HepG2 (cell line): ENCODE measurements at regions not wholly inside any gene's neighbourhood (a gene's known extent, or its start where the extent isn't known, plus 50 kb on each side); places are given as distances from the start of the nearest gene placed in this dataset.
A peak's percentile ranks its signal among the peaks of the same experiment; 100 is the strongest.

Experiments
- ATF7-NPFF ChIP-seq: sonication (generic); formaldehyde crosslinking; IDR thresholded peaks from 2 replicates; pipeline ENCODE4 v1.8.1; 2023; ENCODE audit warnings: mild to moderate bottlenecking, low read depth, missing genetic modification reagents, moderate library complexity
- EP300 ChIP-seq, 3 experiments: sonication (generic) in 1 of 3; formaldehyde crosslinking in 1 of 3; IDR thresholded peaks; 2 replicates each; pipeline versions ENCODE4 v1.5.1 to v1.6.1; 2011 to 2020; ENCODE audit warnings: low read depth in 2 of 3, low read length in 2 of 3, borderline replicate concordance in 1 of 3, improper control_type of control experiment in 1 of 3, mild to moderate bottlenecking in 1 of 3, missing genetic modification reagents in 1 of 3, moderate library complexity in 1 of 3
- ETV5 ChIP-seq: IDR thresholded peaks from 2 replicates; pipeline ENCODE4 v1.6.1; 2018; ENCODE audit warnings: missing biosample characterization, missing genetic modification reagents, inconsistent platforms, borderline replicate concordance
- GABPA ChIP-seq, 2 experiments: IDR thresholded peaks; 2 replicates each; pipeline ENCODE4 v1.6.1; 2011 to 2016; ENCODE audit warnings: low read depth in 2 of 2, low read length in 1 of 2, missing biosample characterization in 1 of 2, missing genetic modification characterization in 1 of 2
- GABPB1 ChIP-seq: IDR thresholded peaks from 2 replicates; pipeline ENCODE4 v1.6.1; 2016; ENCODE audit warnings: mild to moderate bottlenecking, missing genetic modification reagents, moderate library complexity, missing compliant biosample characterization
- KDM2A ChIP-seq: sonication (generic); formaldehyde crosslinking; IDR thresholded peaks from 2 replicates; pipeline ENCODE4 v1.4.0; 2020; ENCODE audit warnings: low read depth, missing genetic modification reagents, borderline replicate concordance
- KDM5B ChIP-seq: sonication (generic); formaldehyde crosslinking; IDR thresholded peaks from 2 replicates; pipeline ENCODE4 v1.4.0; 2020; ENCODE audit warnings: missing genetic modification reagents, mild to moderate bottlenecking, borderline replicate concordance
- MED8 ChIP-seq: sonication (generic); formaldehyde crosslinking; IDR thresholded peaks from 2 replicates; pipeline ENCODE4 v1.8.1; 2023; ENCODE audit warnings: mild to moderate bottlenecking, missing genetic modification reagents; ENCODE audit not compliant: insufficient replicate concordance
- RAD21 ChIP-seq: fragments of 450-650 bp; formaldehyde crosslinking; IDR thresholded peaks from 2 replicates; pipeline ENCODE4 v1.5.0; 2020; ENCODE audit warnings: mild to moderate bottlenecking
- SMAD3 ChIP-seq: sonication (generic); formaldehyde crosslinking; IDR thresholded peaks from 2 replicates; pipeline ENCODE4 v1.4.0; 2020; ENCODE audit warnings: missing genetic modification reagents
- THYN1 ChIP-seq: sonication (generic); formaldehyde crosslinking; IDR thresholded peaks from 2 replicates; pipeline ENCODE4 v1.8.1; 2023; ENCODE audit warnings: low read depth, mild to moderate bottlenecking, moderate library complexity, missing genetic modification reagents, borderline replicate concordance
- ZC3H13 ChIP-seq: sonication (generic); formaldehyde crosslinking; IDR thresholded peaks from 2 replicates; pipeline ENCODE4 v1.8.1; 2023; ENCODE audit warnings: mild to moderate bottlenecking, missing genetic modification reagents, moderate library complexity
- ZNF264 ChIP-seq: sonication (generic); formaldehyde crosslinking; IDR thresholded peaks from 2 replicates; pipeline ENCODE4 v1.4.0; 2020; ENCODE audit warnings: missing genetic modification reagents
- ZNF337 ChIP-seq: sonication (generic); formaldehyde crosslinking; IDR thresholded peaks from 2 replicates; pipeline ENCODE4 v1.5.1; 2020; ENCODE audit warnings: missing genetic modification reagents, low read depth, mild to moderate bottlenecking, borderline replicate concordance
- ZNF431 ChIP-seq: sonication (generic); formaldehyde crosslinking; IDR thresholded peaks from 2 replicates; pipeline ENCODE4 v1.9.0; 2022; ENCODE audit warnings: missing genetic modification reagents, low read depth, mild to moderate bottlenecking, borderline replicate concordance
- ZNF577 ChIP-seq: sonication (generic); formaldehyde crosslinking; IDR thresholded peaks from 2 replicates; pipeline ENCODE4 v1.4.0; 2020; ENCODE audit warnings: mild to moderate bottlenecking, low read depth, missing genetic modification reagents, borderline replicate concordance
- ZNF598 ChIP-seq: sonication (generic); formaldehyde crosslinking; IDR thresholded peaks from 2 replicates; pipeline ENCODE4 v1.5.1; 2020; ENCODE audit warnings: mild to moderate bottlenecking, missing genetic modification reagents, borderline replicate concordance
- ZNF766 ChIP-seq: sonication (generic); formaldehyde crosslinking; IDR thresholded peaks from 2 replicates; pipeline ENCODE4 v1.5.0; 2020; ENCODE audit warnings: missing genetic modification reagents, borderline replicate concordance
- ZNF878 ChIP-seq: sonication (generic); formaldehyde crosslinking; IDR thresholded peaks from 2 replicates; pipeline ENCODE4 v1.8.1; 2023; ENCODE audit warnings: mild to moderate bottlenecking, missing genetic modification reagents, moderate library complexity
- TF ChIP-seq, protein P1 (sequence below): sonication (generic); formaldehyde crosslinking; IDR thresholded peaks from 2 replicates; pipeline ENCODE4 v1.4.0; 2020; ENCODE audit warnings: mild to moderate bottlenecking, missing genetic modification reagents
- TF ChIP-seq, protein P2 (sequence below): sonication (generic); formaldehyde crosslinking; IDR thresholded peaks from 2 replicates; pipeline ENCODE4; 2020; ENCODE audit warnings: missing genetic modification reagents, mild to moderate bottlenecking, borderline replicate concordance
- TF ChIP-seq, protein P3 (sequence below): sonication (generic); formaldehyde crosslinking; IDR thresholded peaks from 2 replicates; pipeline ENCODE4 v1.8.0; 2022; ENCODE audit warnings: mild to moderate bottlenecking, missing genetic modification reagents, moderate library complexity
- TF ChIP-seq, protein P4 (sequence below): sonication (generic); formaldehyde crosslinking; IDR thresholded peaks from 2 replicates; pipeline ENCODE4 v1.9.0; 2021; ENCODE audit warnings: missing genetic modification reagents, borderline replicate concordance

DNA sequence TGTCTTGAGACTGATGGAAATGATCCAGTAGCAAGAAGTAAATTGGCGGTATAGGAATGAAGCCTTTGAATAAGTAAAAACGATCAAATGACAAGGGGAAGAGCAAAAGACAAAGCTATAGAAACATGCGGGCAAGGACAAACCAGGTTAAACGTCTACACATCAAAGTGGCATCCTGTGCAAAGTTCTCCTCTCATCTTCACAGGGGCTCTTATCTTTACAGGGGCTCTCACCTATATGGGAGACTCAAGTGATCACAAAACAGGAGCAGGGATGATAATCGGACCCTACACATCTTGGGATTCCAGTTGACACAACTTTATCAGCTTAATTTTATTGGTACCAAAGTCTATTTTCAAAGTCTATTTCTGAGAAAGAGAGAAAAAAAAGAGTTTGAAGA lies 1778.9 kb upstream of the CELF4 start (continued):
- TF ChIP-seq ZNF878 (CRISPR knock-in tag): no peak
- peak; percentile 21 for TF ChIP-seq SMAD3 (CRISPR knock-in tag)
- no peak for TF ChIP-seq ZNF431 (CRISPR knock-in tag)
- TF ChIP-seq RAD21 (CRISPR knock-in tag): no peak
- TF ChIP-seq THYN1: no peak
- peak; percentile 49; the same call in 1 of the 2 replicates for TF ChIP-seq ETV5
- TF ChIP-seq ZC3H13 (CRISPR knock-in tag): no peak
- no peak for TF ChIP-seq ZNF598
- no peak for TF ChIP-seq ZNF766 (CRISPR knock-in tag)
- TF ChIP-seq KDM2A: no peak
- TF ChIP-seq ZNF264 (CRISPR knock-in tag): no peak
- TF ChIP-seq, protein P1, sequence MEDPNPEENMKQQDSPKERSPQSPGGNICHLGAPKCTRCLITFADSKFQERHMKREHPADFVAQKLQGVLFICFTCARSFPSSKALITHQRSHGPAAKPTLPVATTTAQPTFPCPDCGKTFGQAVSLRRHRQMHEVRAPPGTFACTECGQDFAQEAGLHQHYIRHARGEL (CRISPR knock-in tag): no peak
- TF ChIP-seq, protein P2, sequence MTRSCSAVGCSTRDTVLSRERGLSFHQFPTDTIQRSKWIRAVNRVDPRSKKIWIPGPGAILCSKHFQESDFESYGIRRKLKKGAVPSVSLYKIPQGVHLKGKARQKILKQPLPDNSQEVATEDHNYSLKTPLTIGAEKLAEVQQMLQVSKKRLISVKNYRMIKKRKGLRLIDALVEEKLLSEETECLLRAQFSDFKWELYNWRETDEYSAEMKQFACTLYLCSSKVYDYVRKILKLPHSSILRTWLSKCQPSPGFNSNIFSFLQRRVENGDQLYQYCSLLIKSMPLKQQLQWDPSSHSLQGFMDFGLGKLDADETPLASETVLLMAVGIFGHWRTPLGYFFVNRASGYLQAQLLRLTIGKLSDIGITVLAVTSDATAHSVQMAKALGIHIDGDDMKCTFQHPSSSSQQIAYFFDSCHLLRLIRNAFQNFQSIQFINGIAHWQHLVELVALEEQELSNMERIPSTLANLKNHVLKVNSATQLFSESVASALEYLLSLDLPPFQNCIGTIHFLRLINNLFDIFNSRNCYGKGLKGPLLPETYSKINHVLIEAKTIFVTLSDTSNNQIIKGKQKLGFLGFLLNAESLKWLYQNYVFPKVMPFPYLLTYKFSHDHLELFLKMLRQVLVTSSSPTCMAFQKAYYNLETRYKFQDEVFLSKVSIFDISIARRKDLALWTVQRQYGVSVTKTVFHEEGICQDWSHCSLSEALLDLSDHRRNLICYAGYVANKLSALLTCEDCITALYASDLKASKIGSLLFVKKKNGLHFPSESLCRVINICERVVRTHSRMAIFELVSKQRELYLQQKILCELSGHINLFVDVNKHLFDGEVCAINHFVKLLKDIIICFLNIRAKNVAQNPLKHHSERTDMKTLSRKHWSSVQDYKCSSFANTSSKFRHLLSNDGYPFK (CRISPR knock-in tag): no peak
- no peak for TF ChIP-seq ATF7-NPFF (CRISPR knock-in tag)
- no peak for TF ChIP-seq GABPA (IDR thresholded peaks at IDR 0.05; ENCODE audit: low read depth, low read length)
- no peak for TF ChIP-seq GABPA (CRISPR knock-in tag; IDR thresholded peaks at IDR 0.05; ENCODE audit: low read depth)
- TF ChIP-seq, protein P3, sequence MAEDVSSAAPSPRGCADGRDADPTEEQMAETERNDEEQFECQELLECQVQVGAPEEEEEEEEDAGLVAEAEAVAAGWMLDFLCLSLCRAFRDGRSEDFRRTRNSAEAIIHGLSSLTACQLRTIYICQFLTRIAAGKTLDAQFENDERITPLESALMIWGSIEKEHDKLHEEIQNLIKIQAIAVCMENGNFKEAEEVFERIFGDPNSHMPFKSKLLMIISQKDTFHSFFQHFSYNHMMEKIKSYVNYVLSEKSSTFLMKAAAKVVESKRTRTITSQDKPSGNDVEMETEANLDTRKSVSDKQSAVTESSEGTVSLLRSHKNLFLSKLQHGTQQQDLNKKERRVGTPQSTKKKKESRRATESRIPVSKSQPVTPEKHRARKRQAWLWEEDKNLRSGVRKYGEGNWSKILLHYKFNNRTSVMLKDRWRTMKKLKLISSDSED (CRISPR knock-in tag): no peak
- no peak for TF ChIP-seq GABPB1 (CRISPR knock-in tag)
- TF ChIP-seq ZNF577 (CRISPR knock-in tag): no peak
- TF ChIP-seq MED8 (CRISPR knock-in tag): no peak
- no peak for TF ChIP-seq KDM5B (CRISPR knock-in tag)
- TF ChIP-seq, protein P4, sequence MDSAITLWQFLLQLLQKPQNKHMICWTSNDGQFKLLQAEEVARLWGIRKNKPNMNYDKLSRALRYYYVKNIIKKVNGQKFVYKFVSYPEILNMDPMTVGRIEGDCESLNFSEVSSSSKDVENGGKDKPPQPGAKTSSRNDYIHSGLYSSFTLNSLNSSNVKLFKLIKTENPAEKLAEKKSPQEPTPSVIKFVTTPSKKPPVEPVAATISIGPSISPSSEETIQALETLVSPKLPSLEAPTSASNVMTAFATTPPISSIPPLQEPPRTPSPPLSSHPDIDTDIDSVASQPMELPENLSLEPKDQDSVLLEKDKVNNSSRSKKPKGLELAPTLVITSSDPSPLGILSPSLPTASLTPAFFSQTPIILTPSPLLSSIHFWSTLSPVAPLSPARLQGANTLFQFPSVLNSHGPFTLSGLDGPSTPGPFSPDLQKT: no peak
- TF ChIP-seq EP300 (IDR thresholded peaks at IDR 0.05; ENCODE audit: low read depth in 2 of 2, low read length in 2 of 2): peak in 1 of 2 experiments; percentile 81; a peak in 2 of 4 replicates
- TF ChIP-seq EP300 (CRISPR knock-in tag; IDR thresholded peaks at IDR 0.05; ENCODE audit: borderline replicate concordance): no peak
- no peak for TF ChIP-seq ZNF337
